Omental fat pad (tissue), 3 donors: ENCODE measurements at regions not wholly inside any gene's neighbourhood (a gene's known extent, or its start where the extent isn't known, plus 50 kb on each side); places are given as distances from the start of the nearest gene placed in this dataset.

ENCODE experiments used
- ATAC-seq: fragments of 150-250 bp; one replicate; pipeline ENCODE4 v1.9.1; 2016; ENCODE audit warnings: mild to moderate bottlenecking, moderate library complexity; ENCODE audit not compliant: low FRiP score
- DNase-seq: peaks from one replicate; pipeline ENCODE4 v3.0.0-alpha.2; 2019; ENCODE audit warnings: low spot score
- CTCF ChIP-seq, 3 donors: fragments of 450-650 bp; IDR thresholded peaks; one replicate each; pipeline ENCODE4 v1.5.1; 2016 to 2017; ENCODE audit warnings: antibody characterized with exemption in 3 of 3, mild to moderate bottlenecking in 3 of 3, moderate library complexity in 2 of 3

GRCh38 chr10:62652564-62652963, 152.0 kb upstream of the ADO start:
- ATAC-seq (no peak), DNase-seq (no peak)
- TF ChIP-seq CTCF (IDR thresholded peaks at IDR 0.05) = no peak

GRCh38 chr10:62653254-62653653, 151.3 kb upstream of the ADO start:
- TF ChIP-seq CTCF (IDR thresholded peaks at IDR 0.05) = no peak
- DNase-seq = no peak
- no peak for ATAC-seq

- DNase-seq (no peak), ATAC-seq (no peak)
- TF ChIP-seq CTCF (IDR thresholded peaks at IDR 0.05) = no peak
These were observed 149.6 kb upstream of the ADO start for GRCh38 chr10:62654966-62655336.

GRCh38 chr10:62655337-62655994, 149.1 kb upstream of the ADO start:
- no peak for TF ChIP-seq CTCF (IDR thresholded peaks at IDR 0.05)
- DNase-seq (no peak), ATAC-seq (no peak)

GRCh38 chr10:62657244-62657835, 147.2 kb upstream of the ADO start:
- no peak for DNase-seq
- ATAC-seq = no peak
- TF ChIP-seq CTCF (IDR thresholded peaks at IDR 0.05) = no peak

GRCh38 chr10:62658516-62658915, 146.0 kb upstream of the ADO start:
- no peak for DNase-seq
- no peak for ATAC-seq
- TF ChIP-seq CTCF (IDR thresholded peaks at IDR 0.05) = no peak

- TF ChIP-seq CTCF (IDR thresholded peaks at IDR 0.05) = no peak
- DNase-seq = no peak
- no peak for ATAC-seq
These were observed 143.4 kb upstream of the ADO start for GRCh38 chr10:62661143-62661542.
